ENCODE measurements at regions not wholly inside any gene's neighbourhood (a gene's known extent, or its start where the extent isn't known, plus 50 kb on each side); places are given as distances from the start of the nearest gene placed in this dataset.

DNA sequence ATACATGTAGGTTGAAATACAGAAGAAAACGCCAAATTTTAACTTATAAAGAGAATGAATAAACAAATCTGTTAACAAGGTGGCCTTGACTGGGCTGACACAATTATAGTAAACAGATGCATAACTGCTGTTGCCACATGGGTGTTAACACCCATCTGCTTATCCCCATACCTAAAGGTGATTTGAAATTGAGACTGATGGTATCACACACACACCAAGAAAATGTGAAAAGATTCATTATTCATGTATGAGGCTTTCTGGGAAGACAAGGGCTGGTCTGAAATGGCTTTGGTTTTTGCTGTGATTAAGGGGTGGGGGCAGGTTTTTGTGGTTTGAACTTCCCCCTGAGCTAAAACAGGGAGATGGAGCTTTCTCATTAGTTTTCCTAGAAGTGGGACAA, 156.6 kb downstream of the SYT10 start:
- no peaks in the 10 kb centered on the region for H3K9me3 ChIP-seq (ENCODE audit: low read length)
- H2AFZ ChIP-seq (ENCODE audit: low read length): no peak overlapping the region
- intact Hi-C loops (cut with micrococcal nuclease; ENCODE audit: unreplicated experiment): no loop called here
- H3K79me2 ChIP-seq (ENCODE audit: insufficient read depth, low read depth, low read length): no peaks in the 10 kb centered on the region
- H3K9me2 ChIP-seq (ENCODE audit: insufficient read depth, low read length): no peaks in the 10 kb centered on the region
- H4K20me1 ChIP-seq (ENCODE audit: insufficient read depth, low read length): no peaks in the 10 kb centered on the region
- no peak overlapping the region for H3K4me2 ChIP-seq (ENCODE audit: low read length)
- H3K4me1 ChIP-seq (ENCODE audit: insufficient read depth, low read length, poor library complexity, severe bottlenecking): no peaks in the 10 kb centered on the region
- ChIA-PET POLR2A (no interaction called here), CTCF (ENCODE audit: unreplicated experiment) (no interaction called here)
- no peak overlapping the region for H3K27ac ChIP-seq (ENCODE audit: low read depth, low read length, poor library complexity, severe bottlenecking)
- no peak overlapping the region for H3K4me3 ChIP-seq (ENCODE audit: low read depth, low read length, poor library complexity, severe bottlenecking)
- H3K36me3 ChIP-seq (ENCODE audit: insufficient read depth, low read length): no peaks in the 10 kb centered on the region
- DNase-seq (ENCODE audit: low spot score): no peak
- TF ChIP-seq, protein P1, sequence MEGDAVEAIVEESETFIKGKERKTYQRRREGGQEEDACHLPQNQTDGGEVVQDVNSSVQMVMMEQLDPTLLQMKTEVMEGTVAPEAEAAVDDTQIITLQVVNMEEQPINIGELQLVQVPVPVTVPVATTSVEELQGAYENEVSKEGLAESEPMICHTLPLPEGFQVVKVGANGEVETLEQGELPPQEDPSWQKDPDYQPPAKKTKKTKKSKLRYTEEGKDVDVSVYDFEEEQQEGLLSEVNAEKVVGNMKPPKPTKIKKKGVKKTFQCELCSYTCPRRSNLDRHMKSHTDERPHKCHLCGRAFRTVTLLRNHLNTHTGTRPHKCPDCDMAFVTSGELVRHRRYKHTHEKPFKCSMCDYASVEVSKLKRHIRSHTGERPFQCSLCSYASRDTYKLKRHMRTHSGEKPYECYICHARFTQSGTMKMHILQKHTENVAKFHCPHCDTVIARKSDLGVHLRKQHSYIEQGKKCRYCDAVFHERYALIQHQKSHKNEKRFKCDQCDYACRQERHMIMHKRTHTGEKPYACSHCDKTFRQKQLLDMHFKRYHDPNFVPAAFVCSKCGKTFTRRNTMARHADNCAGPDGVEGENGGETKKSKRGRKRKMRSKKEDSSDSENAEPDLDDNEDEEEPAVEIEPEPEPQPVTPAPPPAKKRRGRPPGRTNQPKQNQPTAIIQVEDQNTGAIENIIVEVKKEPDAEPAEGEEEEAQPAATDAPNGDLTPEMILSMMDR (conservative IDR thresholded peaks at IDR 0.05; ENCODE audit: low read length): no peak
- TF ChIP-seq EZH2phosphoT487 (IDR thresholded peaks at IDR 0.05; ENCODE audit: borderline replicate concordance, low read depth, low read length): no peak
- no TSS peak for BruUV-seq (replicated peaks)

DNA sequence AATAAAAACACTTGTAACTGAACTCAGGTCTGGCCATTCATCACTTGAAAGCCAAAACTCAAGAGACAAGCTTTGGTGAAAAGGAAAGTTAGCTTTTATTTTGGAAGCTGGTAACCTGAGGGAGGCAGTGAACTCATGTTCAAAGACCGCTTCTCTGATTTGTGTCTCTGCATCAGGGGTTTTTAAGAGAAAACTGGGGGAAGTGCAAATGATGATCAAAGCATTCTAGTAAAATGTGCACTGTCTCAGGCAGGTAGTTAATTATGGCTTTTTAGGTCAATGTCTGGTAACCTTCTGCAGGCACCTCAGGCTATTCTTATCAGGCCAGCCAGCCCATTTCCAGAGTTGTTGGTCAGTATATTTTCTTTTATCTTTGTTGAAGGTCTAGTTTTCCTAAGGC, 162.2 kb downstream of the SYT10 start:
- intact Hi-C loops (cut with micrococcal nuclease; ENCODE audit: unreplicated experiment): no loop called here
- no TSS peak for BruUV-seq (replicated peaks)
- Histone ChIP-seq H3K9me3 (ENCODE audit: low read length) (no peaks in the 10 kb centered on the region), H2AFZ (ENCODE audit: low read length) (no peak overlapping the region), H3K4me1 (ENCODE audit: insufficient read depth, low read length, poor library complexity, severe bottlenecking) (no peaks in the 10 kb centered on the region), H3K27ac (ENCODE audit: low read depth, low read length, poor library complexity, severe bottlenecking) (no peak overlapping the region), H3K36me3 (ENCODE audit: insufficient read depth, low read length) (no peaks in the 10 kb centered on the region), H3K4me3 (ENCODE audit: low read depth, low read length, poor library complexity, severe bottlenecking) (no peak overlapping the region), H3K9me2 (ENCODE audit: insufficient read depth, low read length) (no peaks in the 10 kb centered on the region), H3K79me2 (ENCODE audit: insufficient read depth, low read depth, low read length) (no peaks in the 10 kb centered on the region), H4K20me1 (ENCODE audit: insufficient read depth, low read length) (no peaks in the 10 kb centered on the region), H3K4me2 (ENCODE audit: low read length) (no peak overlapping the region)
- no peak for DNase-seq (ENCODE audit: low spot score)
- CTCF ChIA-PET (ENCODE audit: unreplicated experiment): no interaction called here
- POLR2A ChIA-PET: no interaction called here
- TF ChIP-seq EZH2phosphoT487 (IDR thresholded peaks at IDR 0.05; ENCODE audit: borderline replicate concordance, low read depth, low read length): no peak
- TF ChIP-seq, protein P1 (conservative IDR thresholded peaks at IDR 0.05; ENCODE audit: low read length): no peak

- Histone ChIP-seq H4K20me1 (ENCODE audit: insufficient read depth, low read length) (no peaks in the 10 kb centered on the region), H3K27ac (ENCODE audit: low read depth, low read length, poor library complexity, severe bottlenecking) (no peak overlapping the region), H3K79me2 (ENCODE audit: insufficient read depth, low read depth, low read length) (no peaks in the 10 kb centered on the region), H3K4me1 (ENCODE audit: insufficient read depth, low read length, poor library complexity, severe bottlenecking) (no peaks in the 10 kb centered on the region), H3K4me3 (ENCODE audit: low read depth, low read length, poor library complexity, severe bottlenecking) (no peak overlapping the region), H3K9me3 (ENCODE audit: low read length) (no peaks in the 10 kb centered on the region), H3K4me2 (ENCODE audit: low read length) (no peak overlapping the region), H3K36me3 (ENCODE audit: insufficient read depth, low read length) (no peaks in the 10 kb centered on the region), H2AFZ (ENCODE audit: low read length) (no peak overlapping the region), H3K9me2 (ENCODE audit: insufficient read depth, low read length) (no peaks in the 10 kb centered on the region)
- ChIA-PET POLR2A (interaction anchor here (0.8 kb wide), 1 partner anchor 19 kb away, joined by 3 read pairs; no protein-coding TSS in a partner anchor), CTCF (ENCODE audit: unreplicated experiment) (no interaction called here)
- TF ChIP-seq, protein P1 (conservative IDR thresholded peaks at IDR 0.05; ENCODE audit: low read length): no peak
- TF ChIP-seq EZH2phosphoT487 (IDR thresholded peaks at IDR 0.05; ENCODE audit: borderline replicate concordance, low read depth, low read length): no peak
- no peak for DNase-seq (ENCODE audit: low spot score)
- BruUV-seq (replicated peaks): no TSS peak
- intact Hi-C loops (cut with micrococcal nuclease; ENCODE audit: unreplicated experiment): no loop called here
Measured at GRCh38 chr12:33267641-33268040, 172.0 kb downstream of the SYT10 start.
